ENCODE measurements at regions not wholly inside any gene's neighbourhood (a gene's known extent, or its start where the extent isn't known, plus 50 kb on each side); places are given as distances from the start of the nearest gene placed in this dataset.

- TF ChIP-seq POLR2A (IDR thresholded peaks at IDR 0.05) (no peak), CTCF (IDR thresholded peaks at IDR 0.05) (no peak), POLR2AphosphoS5 (IDR thresholded peaks at IDR 0.05) (no peak)
Measured at GRCh38 chr14:53406519-53406918, 253.4 kb upstream of the DDHD1 start.
